Hepatocyte (in vitro differentiated cells): ENCODE measurements at regions not wholly inside any gene's neighbourhood (a gene's known extent, or its start where the extent isn't known, plus 50 kb on each side); places are given as distances from the start of the nearest gene placed in this dataset.

ENCODE experiments used
- DNase-seq: peaks from one replicate; pipeline ENCODE4 v3.0.0-alpha.2; 2016; ENCODE audit warnings: low spot score
- H2AFZ ChIP-seq: fragments of 200-600 bp; sonication (generic); 2 replicates; pipeline ENCODE4 v1.6.0; 2016; ENCODE audit warnings: antibody characterized with exemption, mild to moderate bottlenecking
- H3K27ac ChIP-seq: fragments of 200-600 bp; sonication (generic); 2 replicates; pipeline ENCODE4 v1.5.1; 2016; ENCODE audit warnings: mild to moderate bottlenecking
- H3K27me3 ChIP-seq: fragments of 200-600 bp; sonication (generic); 2 replicates; pipeline ENCODE4 v1.6.1; 2016
- H3K36me3 ChIP-seq: fragments of 200-600 bp; sonication (generic); replicated peaks from 2 replicates; pipeline ENCODE4 v1.5.1; 2016; ENCODE audit warnings: low read depth; ENCODE audit not compliant: insufficient read depth
- H3K4me1 ChIP-seq: fragments of 200-600 bp; sonication (generic); 2 replicates; pipeline ENCODE4 v1.5.1; 2016; ENCODE audit warnings: mild to moderate bottlenecking, moderate library complexity; ENCODE audit not compliant: insufficient read depth
- H3K4me2 ChIP-seq: fragments of 200-600 bp; sonication (generic); 2 replicates; pipeline ENCODE4 v1.6.0; 2016
- H3K4me3 ChIP-seq: fragments of 200-600 bp; sonication (generic); 2 replicates; pipeline ENCODE4 v1.5.1; 2016; ENCODE audit warnings: mild to moderate bottlenecking
- H3K79me2 ChIP-seq: fragments of 200-600 bp; sonication (generic); 2 replicates; pipeline ENCODE4 v1.6.0; 2017; ENCODE audit warnings: mild to moderate bottlenecking
- H3K9me2 ChIP-seq: fragments of 200-600 bp; sonication (generic); replicated peaks from 2 replicates; pipeline ENCODE4 v1.6.0; 2017; ENCODE audit warnings: mild to moderate bottlenecking; ENCODE audit not compliant: insufficient read depth
- H3K9me3 ChIP-seq: fragments of 200-600 bp; sonication (generic); 2 replicates; pipeline ENCODE4 v1.5.1; 2016; ENCODE audit warnings: low read depth, mild to moderate bottlenecking
- H4K20me1 ChIP-seq: fragments of 200-600 bp; sonication (generic); 2 replicates; pipeline ENCODE4 v1.6.0; 2016; ENCODE audit warnings: mild to moderate bottlenecking; ENCODE audit not compliant: insufficient read depth, poor library complexity, severe bottlenecking
- EZH2 ChIP-seq: fragments of 200-600 bp; sonication (generic); IDR thresholded peaks from 2 replicates; pipeline ENCODE4 v1.6.1; 2016; ENCODE audit warnings: antibody characterized with exemption, mild to moderate bottlenecking, borderline replicate concordance
- EZH2phosphoT487 ChIP-seq: fragments of 200-600 bp; sonication (generic); IDR thresholded peaks from one replicate; pipeline ENCODE4 v1.6.1; 2018; ENCODE audit warnings: antibody characterized with exemption, mild to moderate bottlenecking, low read depth, moderate library complexity; ENCODE audit not compliant: unreplicated experiment, severe bottlenecking
- WGBS: methylation state at CpG from one replicate; pipeline ENCODE4 v1.1.6; 2016; ENCODE audit warnings: low lambda C conversion rate; ENCODE audit errors: missing lambda C conversion rate; 5-methylcytosine and 5-hydroxymethylcytosine counted together
- TF ChIP-seq, protein P1 (sequence below): fragments of 200-600 bp; sonication (generic); IDR thresholded peaks from 2 replicates; pipeline ENCODE4 v1.5.1; 2016; ENCODE audit warnings: antibody characterized with exemption, mild to moderate bottlenecking; ENCODE audit not compliant: poor library complexity

DNA sequence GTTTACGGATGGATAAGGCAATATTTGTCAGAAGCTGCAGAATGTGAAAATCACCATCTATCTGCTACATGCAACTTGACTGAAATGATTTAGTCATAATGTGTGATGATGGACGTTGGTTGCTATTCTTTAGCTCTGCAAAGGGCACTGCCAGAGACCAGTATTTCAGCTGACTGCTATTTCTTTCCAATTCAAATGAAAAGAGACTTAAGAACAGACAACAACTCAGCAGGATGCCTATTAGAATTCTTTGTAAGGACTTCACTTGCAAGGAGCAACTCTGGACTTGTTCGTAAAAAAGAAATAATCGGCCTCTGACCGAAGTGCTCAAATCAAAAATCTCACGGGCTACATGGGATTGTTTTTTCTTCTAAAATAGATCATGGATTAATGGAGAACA, 262.7 kb downstream of the DHX15 start:
- Histone ChIP-seq H3K9me2 (no peaks in the 10 kb centered on the region), H3K36me3 (no peaks in the 10 kb centered on the region), H3K27me3 (peaks cover 11% of the 10 kb centered on the region), H2AFZ (no peak overlapping the region), H3K9me3 (no peaks in the 10 kb centered on the region), H3K27ac (no peak overlapping the region), H4K20me1 (no peaks in the 10 kb centered on the region), H3K4me1 (no peaks in the 10 kb centered on the region), H3K79me2 (no peaks in the 10 kb centered on the region), H3K4me3 (no peak overlapping the region), H3K4me2 (no peak overlapping the region)
- WGBS, result 55% methylated on average over 6 of the region's 6 CpGs
- no peak for DNase-seq
- TF ChIP-seq EZH2phosphoT487 (no peak), EZH2 (no peak)
- TF ChIP-seq, protein P1, sequence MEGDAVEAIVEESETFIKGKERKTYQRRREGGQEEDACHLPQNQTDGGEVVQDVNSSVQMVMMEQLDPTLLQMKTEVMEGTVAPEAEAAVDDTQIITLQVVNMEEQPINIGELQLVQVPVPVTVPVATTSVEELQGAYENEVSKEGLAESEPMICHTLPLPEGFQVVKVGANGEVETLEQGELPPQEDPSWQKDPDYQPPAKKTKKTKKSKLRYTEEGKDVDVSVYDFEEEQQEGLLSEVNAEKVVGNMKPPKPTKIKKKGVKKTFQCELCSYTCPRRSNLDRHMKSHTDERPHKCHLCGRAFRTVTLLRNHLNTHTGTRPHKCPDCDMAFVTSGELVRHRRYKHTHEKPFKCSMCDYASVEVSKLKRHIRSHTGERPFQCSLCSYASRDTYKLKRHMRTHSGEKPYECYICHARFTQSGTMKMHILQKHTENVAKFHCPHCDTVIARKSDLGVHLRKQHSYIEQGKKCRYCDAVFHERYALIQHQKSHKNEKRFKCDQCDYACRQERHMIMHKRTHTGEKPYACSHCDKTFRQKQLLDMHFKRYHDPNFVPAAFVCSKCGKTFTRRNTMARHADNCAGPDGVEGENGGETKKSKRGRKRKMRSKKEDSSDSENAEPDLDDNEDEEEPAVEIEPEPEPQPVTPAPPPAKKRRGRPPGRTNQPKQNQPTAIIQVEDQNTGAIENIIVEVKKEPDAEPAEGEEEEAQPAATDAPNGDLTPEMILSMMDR, result no peak

DNA sequence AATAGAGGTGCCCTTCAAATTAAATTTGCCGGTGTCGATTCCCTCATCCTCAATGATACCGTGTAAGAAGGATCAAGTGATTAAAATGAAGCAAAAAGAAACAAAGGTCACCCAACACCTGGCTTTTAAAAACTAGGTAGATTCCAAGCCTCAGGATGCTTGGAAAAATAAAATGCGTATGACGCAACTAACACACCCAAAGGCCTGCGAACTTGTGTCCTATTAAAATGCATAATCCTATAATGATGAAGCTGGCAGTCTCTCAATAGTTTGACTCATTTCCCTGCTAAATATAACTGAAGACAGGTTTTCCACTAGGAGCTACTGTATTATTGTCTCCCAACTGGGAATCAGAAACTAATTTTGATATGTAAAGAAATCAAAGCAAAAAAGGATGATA, 263.2 kb downstream of the DHX15 start:
- H3K4me2 ChIP-seq, result no peak overlapping the region
- no peaks in the 10 kb centered on the region for H3K9me3 ChIP-seq
- H3K27me3 ChIP-seq, result peaks cover 11% of the 10 kb centered on the region
- WGBS, result 75% methylated on average over 6 of the region's 6 CpGs
- no peak for TF ChIP-seq EZH2phosphoT487
- TF ChIP-seq EZH2, result no peak
- TF ChIP-seq, protein P1, result no peak
- no peaks in the 10 kb centered on the region for H3K4me1 ChIP-seq
- no peaks in the 10 kb centered on the region for H3K36me3 ChIP-seq
- no peak overlapping the region for H2AFZ ChIP-seq
- H3K4me3 ChIP-seq, result no peak overlapping the region
- H3K9me2 ChIP-seq, result no peaks in the 10 kb centered on the region
- no peaks in the 10 kb centered on the region for H4K20me1 ChIP-seq
- H3K27ac ChIP-seq, result no peak overlapping the region
- no peaks in the 10 kb centered on the region for H3K79me2 ChIP-seq
- no peak for DNase-seq

DNA sequence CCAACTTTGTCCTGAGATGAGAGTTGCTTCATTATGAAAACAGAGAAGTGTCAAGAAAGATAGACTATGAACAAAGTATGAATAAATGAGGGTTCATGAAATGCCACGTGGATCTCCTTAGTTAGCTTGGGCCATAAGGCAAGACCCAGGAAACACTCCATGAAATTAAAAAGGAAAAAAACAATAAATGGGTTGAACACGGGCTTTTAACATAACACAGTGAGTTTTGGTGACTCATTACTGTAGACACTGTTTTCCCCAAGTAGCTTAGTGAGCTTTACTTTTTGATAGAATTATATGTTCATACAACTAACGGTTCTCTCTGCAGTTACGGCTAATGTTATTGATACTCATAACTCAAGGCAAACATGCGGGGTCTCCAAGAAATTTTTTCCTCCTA, 265.0 kb downstream of the DHX15 start:
- no peak for DNase-seq
- no peaks in the 10 kb centered on the region for H3K9me3 ChIP-seq
- no peak overlapping the region for H3K27ac ChIP-seq
- WGBS, result 79% methylated on average over 5 of the region's 5 CpGs
- TF ChIP-seq, protein P1, result no peak
- no peak for TF ChIP-seq EZH2
- no peak for TF ChIP-seq EZH2phosphoT487
- H3K4me1 ChIP-seq, result no peaks in the 10 kb centered on the region
- H3K4me3 ChIP-seq, result no peak overlapping the region
- H3K27me3 ChIP-seq, result peaks cover 11% of the 10 kb centered on the region
- no peaks in the 10 kb centered on the region for H3K9me2 ChIP-seq
- H3K36me3 ChIP-seq, result no peaks in the 10 kb centered on the region
- H3K79me2 ChIP-seq, result no peaks in the 10 kb centered on the region
- no peak overlapping the region for H3K4me2 ChIP-seq
- H2AFZ ChIP-seq, result no peak overlapping the region
- H4K20me1 ChIP-seq, result no peaks in the 10 kb centered on the region

DNA sequence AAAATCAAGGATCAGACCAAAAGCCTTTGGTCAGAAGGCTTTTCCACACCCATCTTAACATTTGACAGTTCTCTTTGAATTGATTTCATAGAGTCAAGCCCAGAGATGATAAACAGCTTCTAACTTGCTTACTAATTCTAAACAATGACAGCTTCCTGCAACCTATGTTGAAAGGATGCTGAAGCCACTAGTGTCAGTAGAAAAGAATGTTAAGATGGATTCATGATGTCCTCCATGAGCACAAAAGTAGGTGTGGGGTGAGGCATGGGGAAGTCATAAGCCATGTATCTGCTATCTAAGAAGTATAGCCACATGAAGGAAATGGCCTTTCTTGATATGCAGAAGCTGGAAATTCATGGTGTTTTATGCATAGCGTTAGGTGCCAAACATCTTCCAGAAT, 269.3 kb downstream of the DHX15 start:
- 92% methylated on average over 1 of the region's 1 CpG for WGBS

More for the DNA sequence above, 269.3 kb downstream of the DHX15 start:
- Histone ChIP-seq H3K9me3 (no peaks in the 10 kb centered on the region), H3K4me2 (no peak overlapping the region), H3K27ac (no peak overlapping the region), H4K20me1 (no peaks in the 10 kb centered on the region), H2AFZ (no peak overlapping the region), H3K4me3 (no peak overlapping the region), H3K79me2 (no peaks in the 10 kb centered on the region), H3K36me3 (no peaks in the 10 kb centered on the region), H3K4me1 (peaks cover 8% of the 10 kb centered on the region), H3K9me2 (no peaks in the 10 kb centered on the region), H3K27me3 (no peaks in the 10 kb centered on the region)
- no peak for DNase-seq
- no peak for TF ChIP-seq EZH2
- no peak for TF ChIP-seq EZH2phosphoT487
- TF ChIP-seq, protein P1, result no peak
